GM21390 (cell line): ENCODE measurements at regions not wholly inside any gene's neighbourhood (a gene's known extent, or its start where the extent isn't known, plus 50 kb on each side); places are given as distances from the start of the nearest gene placed in this dataset.

Experiments used
- ATAC-seq: cut with Tn5 transposase; IDR thresholded peaks from one replicate; pipeline ENCODE4 v1.9.1; 2021; ENCODE audit not compliant: unreplicated experiment

DNA sequence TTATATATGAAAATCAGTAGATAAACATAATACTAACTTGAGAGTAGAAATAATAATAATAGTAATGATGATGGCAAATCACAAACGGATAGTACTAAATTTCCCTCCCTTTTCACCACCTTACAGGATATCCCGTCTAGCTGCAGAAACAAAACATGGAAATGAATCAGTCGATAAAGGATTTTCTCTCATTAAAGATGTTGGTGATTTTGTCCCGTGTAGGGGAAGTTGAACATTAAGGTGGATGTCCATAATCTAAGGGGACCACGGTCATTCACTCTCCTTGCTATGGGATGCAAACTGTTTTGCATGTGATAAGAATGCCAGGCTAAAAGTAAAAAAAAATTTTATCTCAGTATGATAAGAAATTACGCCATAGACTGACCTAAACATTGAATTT lies 1027.7 kb upstream of the NR2F2 start:
- ATAC-seq: no peak

DNA sequence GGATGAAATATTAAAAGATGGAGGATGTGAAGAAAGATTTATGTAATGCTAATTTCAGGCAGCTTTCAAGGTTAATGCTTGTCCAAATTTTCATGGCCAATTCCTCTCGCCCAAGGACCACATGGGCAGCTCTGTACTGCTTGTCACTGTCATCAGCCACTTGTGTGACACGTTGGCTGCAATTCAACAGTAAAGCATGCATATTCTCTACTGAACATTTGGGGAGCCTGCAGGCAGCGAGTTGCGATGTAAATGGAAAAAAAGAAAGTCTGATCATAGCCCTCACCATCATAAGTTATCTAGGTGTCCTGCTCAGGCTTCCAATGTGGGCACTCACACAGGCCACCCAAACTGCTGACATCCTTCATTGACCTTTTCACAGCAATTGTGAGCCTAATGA lies 1026.8 kb upstream of the NR2F2 start:
- no peak for ATAC-seq

DNA sequence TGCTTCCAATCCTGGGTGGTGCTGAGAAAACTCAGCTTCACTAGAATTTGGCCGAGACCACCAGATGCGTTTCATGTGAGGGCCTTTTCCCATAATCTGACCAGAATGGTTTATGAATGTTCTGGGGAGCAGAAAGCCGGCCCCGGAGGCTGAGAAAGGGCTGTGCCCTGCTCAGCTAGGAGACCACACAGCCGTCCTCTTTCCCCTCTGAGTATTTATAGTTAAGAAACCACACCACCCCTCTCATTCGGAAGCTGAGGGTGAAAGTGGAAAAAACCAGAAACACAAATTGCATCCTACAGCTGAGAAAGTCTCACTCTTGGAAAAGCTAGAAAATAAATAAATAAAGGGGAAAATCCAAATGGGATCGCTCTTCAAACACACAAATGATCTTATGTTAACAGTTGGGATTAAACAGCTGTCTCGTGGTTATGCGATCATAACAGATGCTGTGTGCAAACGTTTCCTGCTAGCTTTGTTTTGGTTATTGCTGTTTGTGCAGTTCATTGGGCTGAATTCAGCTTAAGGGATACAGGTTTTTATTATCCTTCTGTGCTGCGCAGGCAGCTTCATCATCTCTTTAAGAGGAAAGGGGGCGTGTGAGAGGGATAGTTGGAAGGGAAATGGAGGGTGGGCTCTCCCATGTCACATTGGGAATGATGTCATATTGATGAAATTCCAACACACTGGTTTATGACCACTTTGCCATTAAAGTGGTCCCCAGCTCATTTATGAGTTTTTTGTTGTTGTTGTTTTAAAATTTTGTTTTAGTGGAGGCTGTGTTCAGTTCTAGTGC lies 1026.2 kb upstream of the NR2F2 start:
- ATAC-seq: no peak

DNA sequence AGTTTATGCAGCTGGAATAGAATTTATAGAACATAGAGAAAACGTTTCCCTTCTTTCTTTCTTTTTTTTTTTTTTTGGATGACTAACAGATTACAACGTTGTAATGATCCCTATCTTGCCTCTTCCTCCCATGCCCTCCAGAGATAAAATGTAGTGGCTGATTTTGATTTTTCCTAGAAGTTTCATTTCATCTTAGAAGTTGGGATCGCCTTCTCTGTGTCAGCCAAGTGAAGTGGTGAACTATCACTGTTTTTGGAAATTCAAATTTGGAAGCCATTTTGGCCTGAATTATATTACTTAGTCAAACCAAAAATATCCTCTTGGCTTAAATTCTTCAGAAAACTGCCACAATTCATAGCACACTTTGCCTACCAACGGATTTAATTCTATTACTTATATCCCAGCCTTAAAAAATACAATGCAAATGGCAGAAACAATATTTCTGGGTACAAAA lies 1025.5 kb upstream of the NR2F2 start:
- no peak for ATAC-seq

DNA sequence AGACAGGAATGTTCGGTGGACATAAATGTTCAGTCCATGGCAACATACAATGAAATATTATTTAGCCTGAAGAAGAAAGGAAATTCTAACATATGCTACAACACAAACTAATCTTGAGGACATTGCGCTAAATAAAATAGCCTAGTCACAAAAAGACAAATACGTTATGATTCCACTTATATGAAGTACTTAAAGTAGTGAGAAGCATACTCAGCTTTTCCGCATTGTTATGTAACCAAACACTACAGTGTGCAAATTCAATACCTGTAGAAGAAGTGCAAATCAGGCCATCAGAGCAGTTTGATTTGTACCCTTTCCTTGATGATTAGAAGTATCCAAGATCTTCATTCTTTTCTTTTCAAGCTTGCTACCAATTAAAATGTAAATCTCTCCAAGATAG lies 1023.4 kb upstream of the NR2F2 start:
- ATAC-seq: no peak

DNA sequence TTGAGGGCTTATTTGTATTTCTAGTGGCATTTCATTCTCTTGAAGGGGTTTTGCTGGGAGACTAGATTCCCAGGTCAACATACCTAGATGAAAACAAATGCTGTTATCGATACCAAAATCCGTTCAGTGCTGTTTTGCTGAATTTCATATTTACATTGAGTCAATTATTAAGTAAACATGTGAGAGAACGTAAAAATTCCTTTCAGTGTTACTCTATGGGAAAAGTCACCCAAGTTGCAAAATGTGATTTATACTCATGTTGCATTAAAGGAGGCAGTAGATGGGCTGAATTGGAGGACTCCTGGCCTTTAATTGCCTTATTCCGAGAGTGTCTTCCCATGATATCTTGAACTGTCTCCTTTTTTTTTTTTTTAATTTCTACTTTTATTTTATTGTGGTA lies 1011.3 kb upstream of the NR2F2 start:
- ATAC-seq: no peak

DNA sequence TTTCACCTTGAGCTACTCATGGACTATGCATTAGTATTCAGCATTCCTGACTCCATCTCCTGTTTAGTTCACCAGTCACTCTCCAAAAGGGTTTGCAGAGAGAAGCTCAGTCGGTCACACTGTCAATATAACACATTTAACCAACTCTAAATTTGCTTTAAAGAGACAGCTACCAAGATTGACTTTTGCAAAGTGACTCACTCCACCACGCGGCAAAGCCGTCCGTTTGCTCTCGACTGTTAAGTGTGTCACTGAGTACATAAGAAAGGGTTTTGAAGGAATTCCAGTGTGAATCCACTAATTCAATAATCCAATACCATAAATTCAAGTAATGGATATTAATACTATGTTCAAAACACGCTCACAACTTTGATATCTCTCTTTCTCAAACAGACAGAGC lies 1006.7 kb upstream of the NR2F2 start:
- no peak for ATAC-seq

DNA sequence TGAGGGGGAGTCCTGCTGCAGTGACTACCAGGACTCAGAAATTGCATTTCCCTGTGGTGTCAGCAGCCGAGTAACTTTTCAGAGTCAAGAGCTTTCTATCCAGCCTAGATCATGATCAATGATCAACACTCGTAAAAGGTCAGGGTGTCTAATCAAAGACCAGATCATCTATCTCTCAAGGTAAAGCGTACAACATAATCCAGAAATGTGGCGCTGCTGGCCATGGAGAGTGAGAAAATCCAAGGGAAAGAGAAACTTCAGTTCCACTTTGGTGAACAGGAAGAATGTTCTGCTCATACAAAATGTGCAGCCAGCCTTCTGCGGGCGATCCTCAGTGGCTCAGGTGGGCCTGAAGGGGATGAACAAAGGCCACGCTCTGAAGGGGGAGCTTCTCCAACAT lies 1005.8 kb upstream of the NR2F2 start:
- ATAC-seq: no peak

DNA sequence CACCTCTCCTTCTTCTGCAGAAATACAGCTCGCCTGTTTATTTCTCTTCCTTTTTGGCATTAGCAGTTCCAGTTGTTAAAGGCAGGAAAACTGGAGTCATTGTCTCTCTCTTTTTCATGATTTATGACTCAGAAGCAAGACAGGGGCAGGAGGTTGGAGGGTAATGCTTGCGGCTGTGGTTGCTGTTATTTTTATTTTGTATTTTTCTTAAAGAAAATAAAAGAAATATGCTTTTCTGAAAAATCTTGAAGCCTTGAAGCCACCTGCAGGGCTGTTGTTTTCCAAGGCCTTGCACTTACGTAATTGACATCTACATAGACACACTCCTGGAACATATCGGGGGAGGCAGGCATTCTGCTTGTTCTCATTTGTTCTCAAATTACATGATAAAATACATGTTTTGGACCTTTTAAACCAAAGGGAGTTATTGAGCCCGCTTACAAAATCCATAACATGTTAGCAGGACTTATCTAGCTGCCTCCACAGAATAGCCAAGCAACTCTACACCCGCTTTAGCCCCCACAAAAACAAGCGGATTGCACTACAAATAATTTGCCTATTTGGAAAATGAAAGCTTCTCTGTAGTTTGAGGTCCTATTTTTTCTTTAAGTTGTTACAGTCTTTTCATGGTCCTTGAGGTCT lies 1004.6 kb upstream of the NR2F2 start:
- ATAC-seq: no peak

DNA sequence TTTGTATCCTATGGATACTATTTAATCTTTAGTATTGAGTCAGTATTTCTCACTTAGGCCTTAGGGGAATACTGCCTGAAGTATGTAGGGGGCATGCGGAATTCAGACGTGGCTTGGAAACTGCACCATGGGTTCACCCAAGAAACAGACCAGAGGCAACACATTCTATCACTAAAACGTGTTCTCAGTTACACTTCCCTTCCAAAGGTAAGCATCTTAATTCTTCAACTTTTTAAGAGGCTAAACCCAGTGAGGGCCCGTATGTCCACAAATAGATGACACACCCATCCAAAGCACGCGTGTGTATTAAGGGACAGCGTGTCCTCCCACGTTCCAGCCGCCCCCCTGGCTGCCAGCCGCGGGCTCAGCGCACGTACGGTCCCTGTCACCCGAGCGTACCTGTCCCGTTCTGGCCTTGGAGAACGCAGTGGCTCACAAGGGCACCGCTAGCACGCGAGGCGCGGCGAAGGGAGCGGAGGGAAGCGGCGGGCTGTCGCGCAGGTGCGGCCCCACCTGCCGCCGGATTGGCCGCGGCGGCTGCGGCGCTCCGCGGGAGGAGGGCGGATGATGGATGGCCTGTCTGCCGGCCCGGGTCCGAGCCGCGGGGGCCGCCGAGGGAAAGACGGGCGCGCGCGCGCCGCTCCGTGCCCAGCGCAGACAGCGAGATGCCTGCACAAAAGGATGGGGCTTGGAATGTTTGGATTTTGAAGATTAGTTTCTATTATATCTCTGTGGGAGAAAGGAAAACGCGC lies 1003.9 kb upstream of the NR2F2 start:
- no peak for ATAC-seq

DNA sequence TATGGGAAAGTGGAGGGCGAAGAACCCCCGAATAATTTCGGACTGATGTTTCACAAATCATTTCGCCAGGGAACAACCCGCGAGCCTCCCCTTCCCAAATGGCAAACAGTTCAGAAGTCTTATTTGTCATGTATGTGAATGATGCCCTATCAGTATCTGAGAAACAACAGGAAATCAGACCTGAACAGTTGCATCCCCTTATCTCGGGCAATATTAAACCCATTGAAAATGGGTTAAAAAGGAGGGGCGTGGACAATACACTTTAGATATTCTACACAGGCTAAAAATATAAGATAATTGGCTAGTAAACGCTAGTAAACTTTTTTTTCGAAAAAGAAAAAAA lies 1003.3 kb upstream of the NR2F2 start:
- ATAC-seq: no peak

DNA sequence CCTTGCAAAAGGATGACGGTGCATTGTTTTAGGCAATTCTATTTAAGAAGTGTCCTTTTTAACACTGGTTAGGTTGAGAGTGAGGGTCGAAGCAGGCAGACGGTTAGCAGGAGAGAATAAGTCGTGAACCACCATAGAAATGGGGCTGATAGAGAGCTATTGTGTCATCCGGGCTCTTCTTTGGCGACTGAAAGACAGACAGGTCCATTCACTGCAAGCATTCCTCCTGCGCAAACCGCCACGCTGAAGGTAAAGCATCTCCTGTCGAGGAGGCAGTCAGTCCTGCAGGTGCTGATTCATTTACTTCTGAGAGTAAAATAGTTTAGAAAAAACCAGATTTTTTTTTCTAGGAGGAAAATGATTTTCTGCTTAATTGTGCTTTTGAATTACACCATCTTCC lies 1002.8 kb upstream of the NR2F2 start:
- no peak for ATAC-seq

DNA sequence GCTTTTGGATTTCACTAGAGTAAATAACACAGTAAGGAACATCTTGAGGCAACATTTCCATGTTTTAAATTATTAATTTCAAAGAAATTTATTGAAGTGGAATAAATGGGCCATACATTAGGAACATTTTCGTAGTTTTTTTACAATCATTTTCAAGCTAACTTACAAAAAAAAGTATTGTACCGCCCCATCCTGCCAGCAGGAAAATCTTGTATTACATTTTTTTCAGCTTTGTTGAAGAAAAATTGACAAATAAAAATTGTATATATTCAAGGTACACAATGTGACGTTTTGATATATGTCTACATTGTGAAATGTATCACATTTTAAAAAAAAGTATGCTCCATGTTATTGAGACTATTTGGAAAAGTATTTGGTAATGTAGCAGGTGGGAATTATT lies 1001.9 kb upstream of the NR2F2 start:
- no peak for ATAC-seq

DNA sequence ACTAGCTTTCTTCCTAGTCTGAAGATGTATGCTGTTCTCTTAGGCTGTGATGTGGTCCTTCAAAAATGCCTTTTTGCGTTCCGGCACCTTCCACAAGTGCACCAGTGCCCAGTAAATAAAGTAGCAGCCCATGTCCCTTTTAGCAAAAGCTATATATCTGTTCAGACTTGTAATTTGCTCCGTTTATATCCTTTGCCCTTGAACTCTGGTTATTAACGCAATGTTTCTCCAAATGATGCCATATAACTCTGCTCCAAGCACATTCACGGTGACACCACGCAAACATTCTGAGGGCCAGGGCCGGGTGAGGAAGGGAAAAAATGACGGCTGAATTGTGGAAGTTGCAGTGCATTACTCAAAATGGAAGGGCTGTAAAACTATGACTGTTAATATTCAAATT lies 1001.1 kb upstream of the NR2F2 start:
- no peak for ATAC-seq

DNA sequence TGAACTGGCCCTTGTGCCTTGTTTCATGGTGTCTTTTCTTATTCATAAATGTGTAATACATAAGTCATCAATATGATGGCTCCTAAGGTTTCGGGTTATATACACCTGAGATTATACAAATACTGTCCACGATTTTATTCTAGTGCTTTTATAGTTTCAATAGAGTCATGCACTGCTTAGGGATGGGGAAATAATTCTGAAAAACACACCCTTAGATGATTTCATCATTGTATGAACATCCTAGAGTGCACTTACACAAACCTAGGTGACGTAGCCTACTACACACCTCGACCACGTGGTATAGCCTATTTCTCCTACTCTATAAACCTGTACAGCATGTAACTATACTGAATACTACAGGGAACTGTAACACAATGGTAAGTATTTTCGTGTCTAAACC lies 988.8 kb upstream of the NR2F2 start:
- no peak for ATAC-seq

DNA sequence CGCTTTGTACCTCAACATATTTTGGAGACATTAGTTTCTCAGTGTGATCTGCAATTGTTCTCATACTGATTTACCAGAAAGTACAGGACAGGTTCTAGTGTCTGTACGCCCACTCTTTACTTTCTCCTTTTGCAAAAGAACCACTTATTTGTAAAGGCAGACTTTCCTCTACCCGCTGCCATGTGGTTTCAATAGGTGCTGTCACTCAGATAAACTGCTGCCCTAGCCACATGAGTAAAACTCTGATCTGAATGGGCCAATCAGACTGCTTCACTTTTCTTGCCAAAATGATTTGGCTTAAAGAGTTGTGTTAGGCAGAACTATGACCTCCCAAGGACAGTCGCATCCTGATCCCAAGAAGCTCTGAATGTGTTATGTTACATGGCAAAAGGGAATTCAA lies 984.6 kb upstream of the NR2F2 start:
- ATAC-seq: no peak

DNA sequence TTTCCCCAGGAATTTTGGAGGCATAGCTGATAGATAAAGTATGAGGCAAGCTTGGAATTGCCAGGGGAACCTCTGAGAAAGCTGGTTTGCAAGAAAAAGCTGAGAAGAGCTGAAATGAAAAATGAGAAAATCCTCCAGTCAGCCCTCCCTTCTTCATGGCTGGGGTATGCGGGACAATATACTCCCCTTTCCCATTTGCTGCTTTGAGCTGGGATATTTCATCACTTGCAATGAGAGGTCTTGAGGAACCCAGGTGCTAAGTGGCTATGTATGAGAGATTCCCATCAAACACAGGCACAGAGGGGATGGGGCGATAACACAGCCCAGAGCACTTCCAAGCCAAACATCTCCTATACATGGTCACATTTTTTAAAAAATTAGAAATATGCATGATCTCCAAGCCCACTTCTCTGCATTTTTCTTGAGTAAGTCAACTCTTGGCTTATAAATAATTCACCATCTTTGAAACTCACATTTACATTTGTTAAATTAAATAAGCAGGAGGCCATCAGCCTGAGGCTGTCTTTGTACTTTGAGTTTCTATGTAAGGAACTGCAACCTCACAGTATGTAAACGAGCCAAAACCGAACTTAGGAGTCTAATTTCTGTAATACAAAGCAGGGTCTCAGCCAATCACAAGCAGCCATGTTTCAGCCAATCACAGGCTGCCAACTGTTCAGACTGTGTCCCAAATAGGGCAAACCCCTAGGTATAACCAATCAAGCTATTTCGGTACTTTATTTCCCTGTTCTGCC lies 983.6 kb upstream of the NR2F2 start:
- ATAC-seq: no peak

DNA sequence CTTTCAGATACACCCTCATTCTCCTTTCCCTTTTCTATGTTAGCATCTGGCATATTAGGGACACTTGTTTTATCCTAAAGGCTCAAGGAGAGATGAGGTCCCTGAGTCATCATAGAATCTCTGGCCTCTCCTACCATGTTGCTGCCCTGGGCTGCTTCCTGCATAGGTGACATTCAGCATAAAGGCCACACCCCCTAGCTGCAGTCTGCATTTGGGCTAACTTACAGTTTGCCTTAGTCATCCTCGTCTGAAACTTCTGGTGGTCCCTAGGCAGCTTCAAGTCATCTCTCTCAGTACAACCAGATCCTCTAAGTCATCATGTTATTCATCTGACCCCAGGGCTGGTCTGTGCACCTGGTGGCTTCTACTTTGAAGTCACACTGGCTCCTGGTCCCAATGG lies 982.7 kb upstream of the NR2F2 start:
- ATAC-seq: no peak

DNA sequence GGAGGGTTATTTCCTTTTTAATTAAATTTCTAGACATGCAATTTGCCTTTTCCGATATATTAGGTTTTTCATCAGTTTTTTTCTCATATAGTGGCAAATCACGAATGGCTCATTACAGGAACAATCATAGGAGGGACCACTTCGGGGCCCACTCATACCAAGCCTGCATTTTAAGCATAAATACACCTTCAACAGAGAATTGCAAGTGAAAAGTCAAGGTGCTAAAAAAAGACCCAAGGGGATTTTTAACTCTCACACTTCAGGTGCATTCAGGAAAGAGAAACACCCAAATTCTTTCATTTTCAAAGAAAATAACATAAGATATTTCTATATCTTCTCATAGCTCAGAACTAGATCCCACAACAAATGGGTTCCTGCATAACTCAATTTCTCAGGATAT lies 979.6 kb upstream of the NR2F2 start:
- ATAC-seq: no peak

DNA sequence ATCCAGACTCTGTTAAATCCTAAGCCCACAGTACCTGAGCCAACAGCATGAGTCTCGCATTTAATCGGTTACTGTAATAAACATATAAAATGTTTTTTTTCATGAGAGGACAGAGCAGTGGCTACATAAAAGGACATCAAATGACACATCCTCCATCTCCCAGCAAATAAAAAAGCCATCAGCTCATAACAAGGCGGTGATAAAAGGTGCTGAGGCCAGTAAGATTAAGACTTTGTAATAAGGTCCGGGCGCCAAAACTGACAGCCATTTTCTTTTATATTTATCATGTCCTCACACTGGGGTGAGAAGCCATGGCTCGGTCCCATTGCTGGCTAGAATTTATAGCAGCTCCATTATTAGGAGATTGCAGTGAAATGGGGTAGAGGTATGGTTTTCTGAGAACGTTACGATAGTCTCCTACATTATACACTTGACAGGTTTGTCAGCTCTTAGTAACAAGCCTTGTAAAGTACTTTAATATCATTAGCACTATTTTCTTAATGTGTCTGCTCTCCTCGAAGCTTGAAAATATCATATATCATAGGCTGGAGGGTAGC lies 977.8 kb upstream of the NR2F2 start:
- no peak for ATAC-seq

DNA sequence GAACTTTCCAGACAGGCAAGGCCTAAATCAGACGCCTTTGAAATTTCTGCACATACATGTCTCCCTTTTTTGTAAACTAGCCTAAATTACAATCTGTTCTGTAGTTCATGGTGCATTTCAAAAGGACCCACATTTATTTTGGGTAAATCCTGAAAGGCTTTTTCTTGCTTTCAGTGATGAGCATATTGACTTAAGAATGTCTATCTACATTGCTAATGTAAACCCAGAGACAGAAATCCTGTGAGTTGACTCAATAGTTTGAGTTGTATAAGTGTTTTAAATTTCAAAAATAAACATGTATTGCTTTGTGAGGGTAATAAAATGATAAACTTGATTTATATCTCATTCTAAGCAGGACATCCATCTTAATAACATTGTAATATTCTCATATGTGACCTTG lies 977.0 kb upstream of the NR2F2 start:
- ATAC-seq: no peak
